IPS DF 6.9 (cell line): ENCODE measurements at regions not wholly inside any gene's neighbourhood (a gene's known extent, or its start where the extent isn't known, plus 50 kb on each side); places are given as distances from the start of the nearest gene placed in this dataset.

ENCODE experiments used
- DNase-seq: peaks from one replicate; pipeline ENCODE4 v3.0.0-alpha.2; 2013; ENCODE audit warnings: low read depth, low spot score
- H3K27ac ChIP-seq: one replicate; pipeline ENCODE4 v1.5.1; 2013; ENCODE audit warnings: low read length, control low read depth
- H3K27me3 ChIP-seq: 2 replicates; pipeline ENCODE4 v1.6.1; 2013; ENCODE audit warnings: mild to moderate bottlenecking, low read length; ENCODE audit not compliant: control insufficient read depth, insufficient read depth
- H3K36me3 ChIP-seq: 2 replicates; pipeline ENCODE4 v1.6.1; 2013; ENCODE audit warnings: low read length; ENCODE audit not compliant: control insufficient read depth, insufficient read depth
- H3K4me1 ChIP-seq: 2 replicates; pipeline ENCODE4 v1.6.1; 2013; ENCODE audit warnings: low read length; ENCODE audit not compliant: control insufficient read depth, insufficient read depth
- H3K4me3 ChIP-seq: 2 replicates; pipeline ENCODE4 v1.5.1; 2013; ENCODE audit warnings: mild to moderate bottlenecking, low read length
- H3K9me3 ChIP-seq: 2 replicates; pipeline ENCODE4 v1.6.1; 2013; ENCODE audit warnings: low read length, inconsistent platforms; ENCODE audit not compliant: control insufficient read depth, insufficient read depth
- WGBS: extraction: QIAGEN DNeasy Blood & Tissue Kit; methylation state at CpG from one replicate; pipeline ENCODE4 v1.1.7; 2013; ENCODE audit warnings: mixed read lengths, missing lambda C conversion rate; ENCODE audit not compliant: insufficient read length, insufficient coverage; 5-methylcytosine and 5-hydroxymethylcytosine counted together

- H3K9me3 ChIP-seq: no peaks in the 10 kb centered on the region
- H3K36me3 ChIP-seq: no peaks in the 10 kb centered on the region
- no CpG with 5 or more reads among the region's 6 CpGs for WGBS
- H3K27ac ChIP-seq: no peak overlapping the region
- H3K27me3 ChIP-seq: no peaks in the 10 kb centered on the region
- peaks cover 1% of the 10 kb centered on the region; the same call in 1 of the 2 replicates for H3K4me1 ChIP-seq
- H3K4me3 ChIP-seq: no peak overlapping the region
- DNase-seq: no peak
Observed at GRCh38 chr1:36743286-36744005, 260.7 kb upstream of the CSF3R start.

GRCh38 chr1:36741066-36741465 lies 258.4 kb upstream of the CSF3R start:
- DNase-seq: no peak
- H3K4me3 ChIP-seq: no peak overlapping the region
- H3K9me3 ChIP-seq: no peaks in the 10 kb centered on the region
- H3K4me1 ChIP-seq: peaks cover 1% of the 10 kb centered on the region; the same call in 1 of the 2 replicates
- no peaks in the 10 kb centered on the region for H3K27me3 ChIP-seq
- WGBS: no CpG with 5 or more reads among the region's 1 CpG
- H3K27ac ChIP-seq: no peak overlapping the region
- H3K36me3 ChIP-seq: no peaks in the 10 kb centered on the region

GRCh38 chr1:36740446-36740845 lies 257.7 kb upstream of the CSF3R start:
- DNase-seq: no peak
- WGBS: no CpG with 5 or more reads among the region's 1 CpG
- no peak overlapping the region for H3K27ac ChIP-seq
- H3K27me3 ChIP-seq: no peaks in the 10 kb centered on the region
- no peaks in the 10 kb centered on the region for H3K9me3 ChIP-seq
- H3K4me1 ChIP-seq: peaks cover 1% of the 10 kb centered on the region; the same call in 1 of the 2 replicates
- H3K36me3 ChIP-seq: no peaks in the 10 kb centered on the region
- no peak overlapping the region for H3K4me3 ChIP-seq

GRCh38 chr1:36739703-36740289 lies 257.1 kb upstream of the CSF3R start:
- no peaks in the 10 kb centered on the region for H3K9me3 ChIP-seq
- DNase-seq: no peak
- H3K4me1 ChIP-seq: peaks cover 1% of the 10 kb centered on the region; the same call in 1 of the 2 replicates
- H3K4me3 ChIP-seq: no peak overlapping the region
- no peaks in the 10 kb centered on the region for H3K36me3 ChIP-seq
- no CpG with 5 or more reads among the region's 6 CpGs for WGBS
- no peaks in the 10 kb centered on the region for H3K27me3 ChIP-seq
- H3K27ac ChIP-seq: no peak overlapping the region

- DNase-seq: no peak
- Histone ChIP-seq H3K27ac (no peak overlapping the region), H3K36me3 (no peaks in the 10 kb centered on the region), H3K4me1 (peaks cover 1% of the 10 kb centered on the region; the same call in 1 of the 2 replicates), H3K4me3 (no peak overlapping the region), H3K27me3 (no peaks in the 10 kb centered on the region), H3K9me3 (no peaks in the 10 kb centered on the region)
- WGBS: no CpG with 5 or more reads among the region's 5 CpGs
Observed at GRCh38 chr1:36738245-36738644, 255.5 kb upstream of the CSF3R start.

GRCh38 chr1:36737767-36738166 lies 255.1 kb upstream of the CSF3R start:
- H3K36me3 ChIP-seq: no peaks in the 10 kb centered on the region
- no CpG with 5 or more reads among the region's 11 CpGs for WGBS
- no peak for DNase-seq
- H3K9me3 ChIP-seq: no peaks in the 10 kb centered on the region
- H3K27me3 ChIP-seq: no peaks in the 10 kb centered on the region
- no peak overlapping the region for H3K27ac ChIP-seq
- no peak overlapping the region for H3K4me3 ChIP-seq
- peaks cover 1% of the 10 kb centered on the region; the same call in 1 of the 2 replicates for H3K4me1 ChIP-seq

- Histone ChIP-seq H3K27me3 (no peaks in the 10 kb centered on the region), H3K4me1 (peaks cover 1% of the 10 kb centered on the region; the same call in 1 of the 2 replicates), H3K36me3 (no peaks in the 10 kb centered on the region), H3K4me3 (no peak overlapping the region), H3K9me3 (no peaks in the 10 kb centered on the region), H3K27ac (no peak overlapping the region)
- WGBS: no CpG with 5 or more reads among the region's 5 CpGs
- DNase-seq: no peak
Observed at GRCh38 chr1:36737038-36737555, 254.4 kb upstream of the CSF3R start.

GRCh38 chr1:36735939-36736730 lies 253.4 kb upstream of the CSF3R start:
- Histone ChIP-seq H3K27me3 (no peaks in the 10 kb centered on the region), H3K9me3 (no peaks in the 10 kb centered on the region), H3K36me3 (no peaks in the 10 kb centered on the region), H3K4me3 (no peak overlapping the region), H3K27ac (no peak overlapping the region), H3K4me1 (peaks cover 4% of the 10 kb centered on the region)
- WGBS: no CpG with 5 or more reads among the region's 18 CpGs
- no peak for DNase-seq

- no peaks in the 10 kb centered on the region for H3K36me3 ChIP-seq
- WGBS: no CpG with 5 or more reads among the region's 4 CpGs
- DNase-seq: no peak
- no peaks in the 10 kb centered on the region for H3K27me3 ChIP-seq
- no peaks in the 10 kb centered on the region for H3K9me3 ChIP-seq
- peaks cover 4% of the 10 kb centered on the region for H3K4me1 ChIP-seq
- no peak overlapping the region for H3K4me3 ChIP-seq
- no peak overlapping the region for H3K27ac ChIP-seq
Observed at GRCh38 chr1:36735436-36735835, 252.7 kb upstream of the CSF3R start.

GRCh38 chr1:36734356-36734755 lies 251.6 kb upstream of the CSF3R start:
- Histone ChIP-seq H3K4me3 (no peak overlapping the region), H3K27me3 (no peaks in the 10 kb centered on the region), H3K4me1 (peaks cover 4% of the 10 kb centered on the region), H3K36me3 (no peaks in the 10 kb centered on the region), H3K27ac (no peak overlapping the region), H3K9me3 (no peaks in the 10 kb centered on the region)
- no peak for DNase-seq
- WGBS: no CpG with 5 or more reads among the region's 2 CpGs
